Esophagus muscularis mucosa (tissue), 3 donors: ENCODE measurements at regions not wholly inside any gene's neighbourhood (a gene's known extent, or its start where the extent isn't known, plus 50 kb on each side); places are given as distances from the start of the nearest gene placed in this dataset.

Experiments
- POLR2A ChIP-seq: fragments of 450-650 bp; IDR thresholded peaks from one replicate; pipeline ENCODE4 v1.6.1; 2017; ENCODE audit warnings: antibody characterized with exemption, moderate library complexity, mild to moderate bottlenecking, low read depth
- TF ChIP-seq, protein P1 (sequence below), 3 experiments: fragments of 200-600 bp in 2 of 3; fragments of 450-650 bp in 1 of 3; sonication (generic) in 2 of 3; IDR thresholded peaks; one replicate each; pipeline ENCODE4 v1.5.1; 2017 to 2019; ENCODE audit warnings: antibody characterized with exemption in 3 of 3, mild to moderate bottlenecking in 2 of 3, moderate library complexity in 1 of 3

DNA sequence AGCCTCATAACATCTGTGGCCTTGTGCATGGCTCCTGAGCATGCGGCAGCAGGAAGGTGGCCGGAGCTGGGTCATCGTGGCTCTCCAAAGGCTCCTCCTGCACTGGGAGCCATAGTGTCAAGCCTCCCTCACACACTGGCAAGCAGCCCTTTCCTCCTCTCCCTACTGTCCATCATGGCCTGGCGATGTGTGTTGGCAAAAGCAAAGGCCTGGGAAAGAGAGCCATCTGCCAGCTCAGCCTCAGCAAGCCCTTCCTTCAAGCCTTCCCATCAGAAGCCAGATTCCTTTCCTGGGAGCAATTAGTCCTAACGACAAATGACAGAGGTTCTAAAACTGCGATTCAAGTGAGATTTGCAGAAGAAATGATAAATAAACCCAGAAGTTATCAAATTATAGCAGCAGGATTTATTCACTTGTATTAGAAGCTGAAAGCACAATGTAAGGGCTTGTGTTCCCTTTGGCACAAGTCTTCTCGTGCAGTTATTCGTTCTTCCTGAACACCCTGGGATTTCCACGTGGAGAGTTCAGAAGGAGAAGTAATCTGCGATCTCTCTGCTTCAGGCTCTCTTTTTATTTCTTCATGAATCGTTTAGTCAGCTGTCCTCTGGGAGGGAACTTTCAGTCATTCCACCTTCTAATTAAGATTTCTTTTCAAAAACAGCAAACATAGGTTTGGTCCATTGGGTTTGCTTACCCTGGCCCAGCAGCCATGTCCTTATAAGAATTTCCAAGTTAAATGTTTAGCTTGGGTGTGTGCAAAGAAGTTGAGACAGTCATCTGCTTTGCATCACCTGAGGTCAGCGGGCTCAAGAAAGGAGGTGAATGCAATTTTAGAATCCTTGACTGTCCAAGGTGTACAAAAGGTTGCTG lies 110.3 kb upstream of the TMC3 start:
- TF ChIP-seq POLR2A: no peak
- TF ChIP-seq, protein P1, sequence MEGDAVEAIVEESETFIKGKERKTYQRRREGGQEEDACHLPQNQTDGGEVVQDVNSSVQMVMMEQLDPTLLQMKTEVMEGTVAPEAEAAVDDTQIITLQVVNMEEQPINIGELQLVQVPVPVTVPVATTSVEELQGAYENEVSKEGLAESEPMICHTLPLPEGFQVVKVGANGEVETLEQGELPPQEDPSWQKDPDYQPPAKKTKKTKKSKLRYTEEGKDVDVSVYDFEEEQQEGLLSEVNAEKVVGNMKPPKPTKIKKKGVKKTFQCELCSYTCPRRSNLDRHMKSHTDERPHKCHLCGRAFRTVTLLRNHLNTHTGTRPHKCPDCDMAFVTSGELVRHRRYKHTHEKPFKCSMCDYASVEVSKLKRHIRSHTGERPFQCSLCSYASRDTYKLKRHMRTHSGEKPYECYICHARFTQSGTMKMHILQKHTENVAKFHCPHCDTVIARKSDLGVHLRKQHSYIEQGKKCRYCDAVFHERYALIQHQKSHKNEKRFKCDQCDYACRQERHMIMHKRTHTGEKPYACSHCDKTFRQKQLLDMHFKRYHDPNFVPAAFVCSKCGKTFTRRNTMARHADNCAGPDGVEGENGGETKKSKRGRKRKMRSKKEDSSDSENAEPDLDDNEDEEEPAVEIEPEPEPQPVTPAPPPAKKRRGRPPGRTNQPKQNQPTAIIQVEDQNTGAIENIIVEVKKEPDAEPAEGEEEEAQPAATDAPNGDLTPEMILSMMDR (IDR thresholded peaks at IDR 0.05): no peak
